Sigmoid colon (tissue), 4 donors: ENCODE measurements at regions not wholly inside any gene's neighbourhood (a gene's known extent, or its start where the extent isn't known, plus 50 kb on each side); places are given as distances from the start of the nearest gene placed in this dataset.

ENCODE experiments used
- CTCF ChIP-seq, 4 experiments: fragments of 450-650 bp in 3 of 4; fragments of 200-600 bp in 1 of 4; IDR thresholded peaks; one replicate each; pipeline ENCODE4 v1.5.1; 2016 to 2019; ENCODE audit warnings: antibody characterized with exemption in 4 of 4, mild to moderate bottlenecking in 3 of 4, moderate library complexity in 2 of 4
- EP300 ChIP-seq, 4 donors: sonication (generic); formaldehyde crosslinking; IDR thresholded peaks; one replicate each; pipeline ENCODE4 v1.6.1; 2017; ENCODE audit warnings: antibody characterized with exemption in 4 of 4
- POLR2A ChIP-seq, 2 donors: fragments of 450-650 bp; IDR thresholded peaks; one replicate each; pipeline ENCODE4 v1.6.1; 2016; ENCODE audit warnings: antibody characterized with exemption in 2 of 2, mild to moderate bottlenecking in 2 of 2, moderate library complexity in 2 of 2
- POLR2AphosphoS5 ChIP-seq, 4 donors: sonication (generic); formaldehyde crosslinking; IDR thresholded peaks; one replicate each; pipeline ENCODE4 v1.6.1; 2017; ENCODE audit warnings: antibody characterized with exemption in 4 of 4

GRCh38 chr10:31602541-31603234, 283.7 kb downstream of the ZEB1 start:
- TF ChIP-seq CTCF (IDR thresholded peaks at IDR 0.05) (no peak), POLR2A (IDR thresholded peaks at IDR 0.05) (no peak), POLR2AphosphoS5 (IDR thresholded peaks at IDR 0.05) (peak; percentile 54 to 89 (median 71)), EP300 (IDR thresholded peaks at IDR 0.05) (peak in 1 of 4 donors; percentile 58)
